ENCODE measurements at regions not wholly inside any gene's neighbourhood (a gene's known extent, or its start where the extent isn't known, plus 50 kb on each side); places are given as distances from the start of the nearest gene placed in this dataset.

DNA sequence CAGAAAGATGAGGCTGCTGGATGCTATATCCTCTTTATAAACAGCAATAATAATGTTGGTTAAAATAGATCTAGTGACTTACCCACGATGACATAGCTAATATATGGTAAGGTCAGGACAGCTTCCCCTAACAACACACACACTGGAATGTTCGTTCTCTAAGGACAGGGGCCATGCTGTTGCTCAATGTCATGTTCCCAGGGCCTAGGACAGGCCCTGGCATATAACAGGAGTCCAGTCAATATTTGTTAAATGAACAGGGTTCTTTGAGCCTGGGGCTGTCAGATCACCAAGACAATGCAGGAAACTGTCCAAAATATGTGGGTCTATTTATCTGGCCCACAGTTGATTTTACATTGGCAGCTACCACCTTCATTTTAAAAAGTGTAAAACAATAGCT lies 207.1 kb upstream of the MEX3C start:
- no TSS peak for BruUV-seq (replicated peaks)
- no peaks in the 10 kb centered on the region for H3K36me3 ChIP-seq (replicated peaks in 1 of 2; ENCODE audit: control insufficient read depth in 1 of 2, insufficient read depth in 2 of 2, low read length in 2 of 2)
- ATAC-seq (no peak), FAIRE-seq (no peak), DNase-seq (ENCODE audit: low spot score) (no peak)
- in situ Hi-C loops (cut with HindIII; ENCODE audit: extremely low pct_ligation_motif_present, low pct_unique_long_range_greater_than_20kb) = no loop called here
- H2AFZ ChIP-seq (ENCODE audit: low read length) = no peak overlapping the region
- H3K9me3 ChIP-seq (ENCODE audit: low read length) = no peaks in the 10 kb centered on the region
- no peak overlapping the region for H3K9ac ChIP-seq (ENCODE audit: insufficient read depth, low read depth, low read length)
- no peaks in the 10 kb centered on the region for H3K79me2 ChIP-seq (ENCODE audit: insufficient read depth, low read length)
- H3K4me3 ChIP-seq (replicated peaks in 1 of 3; ENCODE audit: insufficient read depth in 1 of 3, low read depth in 2 of 3, low read length in 3 of 3) = no peak overlapping the region
- intact Hi-C loops (cut with micrococcal nuclease; ENCODE audit: unreplicated experiment) = no loop called here
- TF ChIP-seq RFX3 (CRISPR knock-in tag; IDR thresholded peaks at IDR 0.05) = no peak
- TF ChIP-seq ZNF616 (CRISPR knock-in tag; IDR thresholded peaks at IDR 0.05; ENCODE audit: low read depth) = no peak
- no peak for TF ChIP-seq ZNF562 (CRISPR knock-in tag; IDR thresholded peaks at IDR 0.05; ENCODE audit: borderline replicate concordance)
- TF ChIP-seq ZNF644 (CRISPR knock-in tag; IDR thresholded peaks at IDR 0.05; ENCODE audit: low read depth) = no peak
- TF ChIP-seq, protein P1, sequence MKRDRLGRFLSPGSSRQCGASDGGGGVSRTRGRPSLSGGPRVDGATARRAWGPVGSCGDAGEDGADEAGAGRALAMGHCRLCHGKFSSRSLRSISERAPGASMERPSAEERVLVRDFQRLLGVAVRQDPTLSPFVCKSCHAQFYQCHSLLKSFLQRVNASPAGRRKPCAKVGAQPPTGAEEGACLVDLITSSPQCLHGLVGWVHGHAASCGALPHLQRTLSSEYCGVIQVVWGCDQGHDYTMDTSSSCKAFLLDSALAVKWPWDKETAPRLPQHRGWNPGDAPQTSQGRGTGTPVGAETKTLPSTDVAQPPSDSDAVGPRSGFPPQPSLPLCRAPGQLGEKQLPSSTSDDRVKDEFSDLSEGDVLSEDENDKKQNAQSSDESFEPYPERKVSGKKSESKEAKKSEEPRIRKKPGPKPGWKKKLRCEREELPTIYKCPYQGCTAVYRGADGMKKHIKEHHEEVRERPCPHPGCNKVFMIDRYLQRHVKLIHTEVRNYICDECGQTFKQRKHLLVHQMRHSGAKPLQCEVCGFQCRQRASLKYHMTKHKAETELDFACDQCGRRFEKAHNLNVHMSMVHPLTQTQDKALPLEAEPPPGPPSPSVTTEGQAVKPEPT (CRISPR knock-in tag; IDR thresholded peaks at IDR 0.05; ENCODE audit: low read depth) = no peak
- TF ChIP-seq, protein P2, sequence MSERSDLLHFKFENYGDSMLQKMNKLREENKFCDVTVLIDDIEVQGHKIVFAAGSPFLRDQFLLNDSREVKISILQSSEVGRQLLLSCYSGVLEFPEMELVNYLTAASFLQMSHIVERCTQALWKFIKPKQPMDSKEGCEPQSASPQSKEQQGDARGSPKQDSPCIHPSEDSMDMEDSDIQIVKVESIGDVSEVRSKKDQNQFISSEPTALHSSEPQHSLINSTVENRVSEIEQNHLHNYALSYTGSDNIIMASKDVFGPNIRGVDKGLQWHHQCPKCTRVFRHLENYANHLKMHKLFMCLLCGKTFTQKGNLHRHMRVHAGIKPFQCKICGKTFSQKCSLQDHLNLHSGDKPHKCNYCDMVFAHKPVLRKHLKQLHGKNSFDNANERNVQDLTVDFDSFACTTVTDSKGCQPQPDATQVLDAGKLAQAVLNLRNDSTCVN (CRISPR knock-in tag; IDR thresholded peaks at IDR 0.05; ENCODE audit: borderline replicate concordance) = no peak
- TF ChIP-seq, protein P3, sequence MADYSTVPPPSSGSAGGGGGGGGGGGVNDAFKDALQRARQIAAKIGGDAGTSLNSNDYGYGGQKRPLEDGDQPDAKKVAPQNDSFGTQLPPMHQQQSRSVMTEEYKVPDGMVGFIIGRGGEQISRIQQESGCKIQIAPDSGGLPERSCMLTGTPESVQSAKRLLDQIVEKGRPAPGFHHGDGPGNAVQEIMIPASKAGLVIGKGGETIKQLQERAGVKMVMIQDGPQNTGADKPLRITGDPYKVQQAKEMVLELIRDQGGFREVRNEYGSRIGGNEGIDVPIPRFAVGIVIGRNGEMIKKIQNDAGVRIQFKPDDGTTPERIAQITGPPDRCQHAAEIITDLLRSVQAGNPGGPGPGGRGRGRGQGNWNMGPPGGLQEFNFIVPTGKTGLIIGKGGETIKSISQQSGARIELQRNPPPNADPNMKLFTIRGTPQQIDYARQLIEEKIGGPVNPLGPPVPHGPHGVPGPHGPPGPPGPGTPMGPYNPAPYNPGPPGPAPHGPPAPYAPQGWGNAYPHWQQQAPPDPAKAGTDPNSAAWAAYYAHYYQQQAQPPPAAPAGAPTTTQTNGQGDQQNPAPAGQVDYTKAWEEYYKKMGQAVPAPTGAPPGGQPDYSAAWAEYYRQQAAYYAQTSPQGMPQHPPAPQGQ (CRISPR knock-in tag; IDR thresholded peaks at IDR 0.05; ENCODE audit: borderline replicate concordance) = no peak
- no peak for TF ChIP-seq HIVEP1 (CRISPR knock-in tag; IDR thresholded peaks at IDR 0.05)
- TF ChIP-seq ZNF30 (CRISPR knock-in tag; IDR thresholded peaks at IDR 0.05) = no peak
- no peaks in the 10 kb centered on the region for H4K20me1 ChIP-seq (ENCODE audit: insufficient read depth, low read length)
- no peak overlapping the region for H3K4me2 ChIP-seq (ENCODE audit: low read depth, low read length)
- H3K4me1 ChIP-seq (ENCODE audit: insufficient read depth, low read length) = no peaks in the 10 kb centered on the region
- 0% methylated on average over 2 of the region's 2 CpGs for WGBS (ENCODE audit: low lambda C conversion rate)
- no peak overlapping the region for H3K27ac ChIP-seq (ENCODE audit: extremely low read length, insufficient read depth, low read length)
- no peaks in the 10 kb centered on the region for H3K27me3 ChIP-seq (ENCODE audit: control insufficient read depth in 1 of 2, insufficient read depth in 2 of 2, low read length in 2 of 2)
- ChIA-PET POLR2A (no interaction called here), CTCF (ENCODE audit: low intra/inter-chr PET ratio, low total read pairs) (no interaction called here)

Measured in HepG2 (cell line).